Neutrophil (primary cell): ENCODE measurements at regions not wholly inside any gene's neighbourhood (a gene's known extent, or its start where the extent isn't known, plus 50 kb on each side); places are given as distances from the start of the nearest gene placed in this dataset.
"Not testable (repeated sequence)": the region's sequence is repeated elsewhere in the genome, so short reads cannot be mapped to it uniquely, and the experiment has no call there.

Source experiments
- H3K27ac ChIP-seq: fragments of 200-600 bp; sonication (generic); 2 replicates; pipeline ENCODE4 v1.5.1; 2016; ENCODE audit warnings: mild to moderate bottlenecking, moderate library complexity
- H3K27me3 ChIP-seq: fragments of 200-600 bp; sonication (generic); 2 replicates; pipeline ENCODE4 v1.6.0; 2016; ENCODE audit warnings: mild to moderate bottlenecking
- H3K36me3 ChIP-seq: fragments of 200-600 bp; sonication (generic); 2 replicates; pipeline ENCODE4 v1.5.1; 2017
- H3K4me1 ChIP-seq, 2 experiments: fragments of 200-600 bp in 1 of 2; sonication (generic) in 1 of 2; 1 replicate in 1 of 2; 2 replicates in 1 of 2; pipeline versions ENCODE4 v1.5.1 to v1.6.1; 2013 to 2016; ENCODE audit warnings: low read depth in 1 of 2, low read length in 1 of 2, mild to moderate bottlenecking in 1 of 2, moderate library complexity in 1 of 2; ENCODE audit not compliant: control insufficient read depth in 1 of 2, insufficient read depth in 1 of 2
- H3K4me3 ChIP-seq, 2 experiments: fragments of 200-600 bp in 1 of 2; sonication (generic) in 1 of 2; 1 replicate in 1 of 2; 2 replicates in 1 of 2; pipeline ENCODE4 v1.5.1; 2013 to 2016; ENCODE audit warnings: low read depth in 1 of 2, low read length in 1 of 2, mild to moderate bottlenecking in 1 of 2, moderate library complexity in 1 of 2
- H3K9me3 ChIP-seq: fragments of 200-600 bp; sonication (generic); 2 replicates; pipeline ENCODE4 v1.5.1; 2016
- CTCF ChIP-seq: fragments of 200-600 bp; sonication (generic); IDR thresholded peaks from 2 replicates; pipeline ENCODE4 v1.5.1; 2016; ENCODE audit warnings: antibody characterized with exemption

DNA sequence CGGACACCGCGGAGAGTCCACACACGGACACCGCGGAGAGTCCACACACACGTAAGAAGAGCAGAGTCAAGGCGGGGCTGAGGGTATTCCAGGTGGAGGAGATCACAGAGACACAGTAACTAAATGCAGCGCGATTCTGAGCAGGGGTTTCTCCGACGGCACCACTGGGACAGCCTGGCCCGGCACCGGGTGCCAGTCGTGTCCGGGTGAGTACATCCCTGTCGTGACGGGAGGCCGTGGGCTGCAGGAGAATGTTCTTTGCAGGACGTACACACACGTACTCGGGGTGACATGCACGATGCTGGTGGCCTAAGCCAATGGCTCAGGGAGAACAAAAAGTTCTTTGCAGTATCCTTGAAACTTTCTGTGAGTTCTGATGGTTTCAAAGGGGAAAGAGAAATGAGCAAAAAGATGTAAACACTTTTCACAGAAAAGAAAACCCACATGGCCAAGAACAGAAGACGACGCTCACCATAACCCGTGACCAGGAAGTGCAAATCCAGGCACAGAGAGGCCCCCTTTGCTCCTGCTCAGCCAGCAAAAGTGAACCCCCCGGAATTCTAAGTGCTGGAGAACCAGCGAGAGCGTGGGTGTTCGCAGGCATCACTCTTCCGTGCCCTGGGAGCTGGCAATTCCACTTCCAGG lies 53.7 kb upstream of the METRNL start:
- H3K36me3 ChIP-seq: peaks cover 21% of the 10 kb centered on the region
- no peak for TF ChIP-seq CTCF
- H3K4me3 ChIP-seq: no peak overlapping the region
- H3K9me3 ChIP-seq: no peaks in the 10 kb centered on the region
- H3K27ac ChIP-seq: no peak overlapping the region
- H3K27me3 ChIP-seq: no peaks in the 10 kb centered on the region
- no peaks in the 10 kb centered on the region for H3K4me1 ChIP-seq

GRCh38 chr17:83026311-83026811 lies 53.0 kb upstream of the METRNL start:
- H3K36me3 ChIP-seq: peaks cover 25% of the 10 kb centered on the region

DNA sequence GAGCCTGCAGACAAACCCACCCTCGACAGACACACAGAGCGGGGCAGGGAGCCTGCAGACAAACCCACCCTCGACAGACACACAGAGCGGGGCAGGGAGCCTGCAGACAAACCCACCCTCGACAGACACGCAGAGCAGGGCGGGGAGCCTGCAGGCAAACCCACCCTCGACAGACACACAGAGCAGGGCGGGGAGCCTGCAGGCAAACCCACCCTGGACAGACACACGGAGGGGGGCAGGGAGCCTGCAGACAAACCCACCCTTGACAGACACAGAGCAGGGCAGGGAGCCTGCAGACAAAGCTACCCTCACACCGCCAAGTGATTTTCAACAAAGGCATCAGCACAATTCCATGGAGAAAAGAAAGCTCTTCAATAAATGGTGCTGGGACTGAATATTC lies 52.5 kb upstream of the METRNL start:
- H3K9me3 ChIP-seq, H3K27me3 ChIP-seq, H3K4me1 ChIP-seq, H3K27ac ChIP-seq, H3K4me3 ChIP-seq: not testable (repeated sequence)
- peaks cover 30% of the 10 kb centered on the region for H3K36me3 ChIP-seq

More at GRCh38 chr17:83026311-83026811, 53.0 kb upstream of the METRNL start:
- H3K27ac ChIP-seq: no peak overlapping the region
- H3K4me3 ChIP-seq: no peak overlapping the region
- H3K9me3 ChIP-seq: no peaks in the 10 kb centered on the region
- TF ChIP-seq CTCF: no peak
- no peaks in the 10 kb centered on the region for H3K4me1 ChIP-seq
- no peaks in the 10 kb centered on the region for H3K27me3 ChIP-seq

GRCh38 chr17:83028851-83029250 lies 50.6 kb upstream of the METRNL start:
- Histone ChIP-seq H3K4me3 (no peak overlapping the region), H3K27ac (no peak overlapping the region), H3K9me3 (no peaks in the 10 kb centered on the region), H3K36me3 (peaks cover 25% of the 10 kb centered on the region), H3K27me3 (no peaks in the 10 kb centered on the region), H3K4me1 (no peaks in the 10 kb centered on the region)
- no peak for TF ChIP-seq CTCF

DNA sequence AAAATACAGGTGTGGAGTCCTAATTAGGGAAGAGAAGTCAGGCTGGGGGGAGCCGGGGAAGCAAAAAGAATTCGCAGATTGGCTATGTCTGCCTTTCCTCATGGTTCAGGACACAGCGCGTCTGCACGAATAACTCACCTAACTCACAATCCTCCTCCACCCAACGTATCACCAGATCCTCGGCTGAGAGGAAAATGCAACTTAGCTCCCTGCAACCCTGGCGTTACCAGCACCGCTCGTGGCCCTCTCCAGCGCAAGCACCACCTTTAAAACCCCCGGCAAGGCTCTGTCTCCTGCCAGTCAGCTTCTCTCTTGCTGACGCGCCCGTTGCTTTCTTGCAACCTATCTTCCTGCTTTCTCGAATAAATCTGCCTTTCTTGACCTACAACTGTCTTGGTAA lies 49.8 kb upstream of the METRNL start:
- TF ChIP-seq CTCF: no peak
- peaks cover 23% of the 10 kb centered on the region for H3K36me3 ChIP-seq
- no peak overlapping the region for H3K4me3 ChIP-seq
- H3K27ac ChIP-seq: peak overlapping the region; percentile 11
- no peaks in the 10 kb centered on the region for H3K4me1 ChIP-seq
- no peaks in the 10 kb centered on the region for H3K27me3 ChIP-seq
- no peaks in the 10 kb centered on the region for H3K9me3 ChIP-seq
